GM12878 (cell line): ENCODE measurements at regions not wholly inside any gene's neighbourhood (a gene's known extent, or its start where the extent isn't known, plus 50 kb on each side); places are given as distances from the start of the nearest gene placed in this dataset.

Source experiments
- ATAC-seq: fragments of 200-7000 bp; cut with Tn5 transposase; 3 replicates; pipeline ENCODE4 v1.9.1; 2020; ENCODE audit warnings: mild to moderate bottlenecking, moderate library complexity
- BruUV-seq: library from RNA; stranded (reverse); fragments of 400-500 nt; replicated peaks from 2 replicates; lab custom pipeline; 2021; lab: Mats Ljungman, UMichigan
- CTCF ChIA-PET: fragments of 300-600 bp; sonication (Branson Sonifier 250); formaldehyde crosslinking; extraction: SDS; loops from one replicate; lab custom pipeline; 2021; ENCODE audit warnings: inconsistent platforms; lab: Yijun Ruan, JAX
- POLR2A ChIA-PET: fragments of 350-600 bp; formaldehyde crosslinking; extraction: SDS; loops from one replicate; lab custom pipeline; 2021; ENCODE audit warnings: inconsistent platforms; lab: Charles Lee
- RAD21 ChIA-PET: fragments of 300-600 bp; sonication (Branson Sonifier 250); formaldehyde crosslinking; loops from one replicate; lab custom pipeline; 2023; ENCODE audit warnings: antibody characterized with exemption; ENCODE audit not compliant: unreplicated experiment; lab: Charles Lee
- SMC1A ChIA-PET: fragments of 300-600 bp; sonication (Branson Sonifier 250); formaldehyde crosslinking; loops from one replicate; lab custom pipeline; 2023; ENCODE audit not compliant: unreplicated experiment, uncharacterized antibody; lab: Charles Lee
- DNase-seq: peaks from one replicate; pipeline ENCODE4 v3.0.0-alpha.2; 2011; ENCODE audit warnings: low read depth, low spot score
- FAIRE-seq: peaks from 3 replicates; lab custom pipeline; 2011; peaks lifted over from hg19 to GRCh38; lab: Jason Lieb, UNC
- H2AFZ ChIP-seq: 2 replicates; pipeline ENCODE4 v1.6.0; 2011; ENCODE audit warnings: low read depth, low read length, control low read depth; ENCODE audit not compliant: control insufficient read depth
- H3K27ac ChIP-seq: 2 replicates; pipeline ENCODE4 v1.5.1; 2011; ENCODE audit warnings: control low read depth; ENCODE audit not compliant: control insufficient read depth, insufficient read depth
- H3K27me3 ChIP-seq, 2 experiments: replicated peaks in 1 of 2; 2 replicates each; pipeline versions ENCODE4 v1.6.0 to v1.6.1; 2011; ENCODE audit warnings: low read length in 1 of 2; ENCODE audit not compliant: control insufficient read depth in 2 of 2, insufficient read depth in 2 of 2
- H3K36me3 ChIP-seq, 2 experiments: 2 replicates each; pipeline ENCODE4 v1.5.1; 2011; ENCODE audit warnings: low read length in 1 of 2; ENCODE audit not compliant: control insufficient read depth in 2 of 2, insufficient read depth in 2 of 2
- H3K4me1 ChIP-seq: 2 replicates; pipeline ENCODE4 v1.6.1; 2011; ENCODE audit warnings: mild to moderate bottlenecking, low read length, moderate library complexity, mixed read lengths; ENCODE audit not compliant: control insufficient read depth, insufficient read depth
- H3K4me2 ChIP-seq: 2 replicates; pipeline ENCODE4 v1.6.0; 2011; ENCODE audit warnings: control low read depth; ENCODE audit not compliant: control insufficient read depth, insufficient read depth
- H3K4me3 ChIP-seq: fragments of 200-600 bp; sonication (generic); 2 replicates; pipeline ENCODE4 v1.5.1; 2016
- H3K79me2 ChIP-seq: 2 replicates; pipeline ENCODE4 v1.6.0; 2011; ENCODE audit warnings: low read length; ENCODE audit not compliant: control insufficient read depth, insufficient read depth
- H3K9ac ChIP-seq: 2 replicates; pipeline ENCODE4 v1.8.0; 2011; ENCODE audit warnings: low read length, control low read depth, mixed read lengths; ENCODE audit not compliant: control insufficient read depth, insufficient read depth
- H3K9me3 ChIP-seq: replicated peaks from 3 replicates; pipeline ENCODE4 v1.5.1; 2011; ENCODE audit warnings: mild to moderate bottlenecking, low read length; ENCODE audit not compliant: control insufficient read depth, insufficient read depth
- H4K20me1 ChIP-seq: 2 replicates; pipeline ENCODE4 v1.6.0; 2011; ENCODE audit not compliant: control insufficient read depth, insufficient read depth
- E2F4 ChIP-seq: IDR thresholded peaks from 2 replicates; pipeline ENCODE4 v1.6.1; 2012; ENCODE audit warnings: low read depth, low read length, improper control_type of control experiment
- HCFC1 ChIP-seq: fragments of 150-350 bp; IDR thresholded peaks from 2 replicates; pipeline ENCODE4 v1.6.1; 2014; ENCODE audit warnings: low read length
- HDAC2 ChIP-seq: fragments of 200-600 bp; sonication (generic); IDR thresholded peaks from 2 replicates; pipeline ENCODE4 v1.6.1; 2017
- RAD21 ChIP-seq: IDR thresholded peaks from 2 replicates; pipeline ENCODE4 v1.6.1; 2011; ENCODE audit warnings: mild to moderate bottlenecking, low read depth, low read length, moderate library complexity; ENCODE audit not compliant: insufficient read depth
- RAD51 ChIP-seq: fragments of 450-650 bp; IDR thresholded peaks from 2 replicates; pipeline ENCODE4 v1.6.1; 2016; ENCODE audit warnings: moderate library complexity, mild to moderate bottlenecking, inconsistent platforms
- SP1 ChIP-seq: IDR thresholded peaks from one replicate; pipeline ENCODE4 v1.6.1; 2011; ENCODE audit warnings: low read depth, low read length
- STAT1 ChIP-seq: fragments of 450-650 bp; conservative IDR thresholded peaks from 2 replicates; pipeline ENCODE4 v1.6.1; 2014; ENCODE audit warnings: antibody characterized with exemption, mild to moderate bottlenecking
- SUZ12 ChIP-seq: fragments of 200-600 bp; sonication (generic); IDR thresholded peaks from one replicate; pipeline ENCODE4 v1.6.1; 2018; ENCODE audit warnings: antibody characterized with exemption, mild to moderate bottlenecking; ENCODE audit not compliant: unreplicated experiment
- TBL1XR1 ChIP-seq: IDR thresholded peaks from 2 replicates; pipeline ENCODE4 v1.6.1; 2012; ENCODE audit warnings: low read depth, low read length, improper control_type of control experiment
- TCF3 ChIP-seq: IDR thresholded peaks from 2 replicates; pipeline ENCODE4 v1.6.1; 2012; ENCODE audit warnings: low read depth, mild to moderate bottlenecking, low read length, borderline replicate concordance; ENCODE audit not compliant: insufficient read depth
- ZNF207 ChIP-seq: fragments of 450-650 bp; IDR thresholded peaks from 2 replicates; pipeline ENCODE4 v1.6.1; 2014; ENCODE audit warnings: antibody characterized with exemption, mild to moderate bottlenecking, borderline replicate concordance
- ZNF687 ChIP-seq: fragments of 450-650 bp; IDR thresholded peaks from 2 replicates; pipeline ENCODE4 v1.6.1; 2017; ENCODE audit warnings: mild to moderate bottlenecking, moderate library complexity
- WGBS: methylation state at CpG from one replicate; pipeline ENCODE4 v1.1.6; 2016; ENCODE audit warnings: low lambda C conversion rate; ENCODE audit not compliant: insufficient replicate concordance, insufficient coverage; ENCODE audit errors: missing lambda C conversion rate; 5-methylcytosine and 5-hydroxymethylcytosine counted together
- in situ Hi-C: fragments of 300-500 bp; cut with MboI; formaldehyde crosslinking; loops from 9 replicates; pipeline ENCODE4 v1.14.3; 2018; ENCODE audit warnings: mixed read lengths
- intact Hi-C: fragments of 100-400 bp; cut with micrococcal nuclease; formaldehyde crosslinking; loops from one replicate; pipeline ENCODE4 v1.14.2; 2022; ENCODE audit not compliant: unreplicated experiment
- TF ChIP-seq, protein P1 (sequence below): fragments of 150-350 bp; IDR thresholded peaks from 2 replicates; pipeline ENCODE4 v1.6.1; 2014; ENCODE audit warnings: mild to moderate bottlenecking, low read depth, low read length

- no peak for TF ChIP-seq TBL1XR1
Measured at GRCh38 chr7:17619196-17619818, 320.9 kb downstream of the AHR start (continued).

DNA sequence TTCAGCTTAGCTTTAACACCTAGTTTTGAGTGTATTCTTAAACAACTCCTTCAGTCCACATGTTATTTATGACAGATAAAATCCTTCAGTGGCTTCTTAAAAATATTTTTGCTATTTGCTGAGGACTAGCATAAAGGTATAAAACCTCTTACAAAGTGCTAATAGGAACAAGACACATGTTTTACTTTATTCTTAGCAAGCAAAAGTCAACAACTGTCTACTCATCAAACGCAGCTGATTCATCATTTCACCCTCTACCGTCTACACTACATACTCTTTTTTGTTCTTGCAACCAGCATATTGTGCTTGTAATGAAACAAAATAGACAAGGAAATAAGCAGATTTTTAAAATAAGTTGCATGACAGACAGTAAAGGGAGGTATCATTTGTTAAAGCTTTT is 319.7 kb downstream of the SNX13 start:
- in situ Hi-C loops (no loop called here), intact Hi-C loops (no loop called here)
- Histone ChIP-seq H2AFZ (no peak overlapping the region), H3K4me1 (no peaks in the 10 kb centered on the region), H3K27ac (no peak overlapping the region)
- TF ChIP-seq ZNF687 (no peak), STAT1 (no peak), ZNF207 (no peak), E2F4 (no peak), TCF3 (no peak), SP1 (no peak), RAD21 (no peak), RAD51 (no peak), HDAC2 (no peak), SUZ12 (no peak), HCFC1 (no peak)
- TF ChIP-seq, protein P1, sequence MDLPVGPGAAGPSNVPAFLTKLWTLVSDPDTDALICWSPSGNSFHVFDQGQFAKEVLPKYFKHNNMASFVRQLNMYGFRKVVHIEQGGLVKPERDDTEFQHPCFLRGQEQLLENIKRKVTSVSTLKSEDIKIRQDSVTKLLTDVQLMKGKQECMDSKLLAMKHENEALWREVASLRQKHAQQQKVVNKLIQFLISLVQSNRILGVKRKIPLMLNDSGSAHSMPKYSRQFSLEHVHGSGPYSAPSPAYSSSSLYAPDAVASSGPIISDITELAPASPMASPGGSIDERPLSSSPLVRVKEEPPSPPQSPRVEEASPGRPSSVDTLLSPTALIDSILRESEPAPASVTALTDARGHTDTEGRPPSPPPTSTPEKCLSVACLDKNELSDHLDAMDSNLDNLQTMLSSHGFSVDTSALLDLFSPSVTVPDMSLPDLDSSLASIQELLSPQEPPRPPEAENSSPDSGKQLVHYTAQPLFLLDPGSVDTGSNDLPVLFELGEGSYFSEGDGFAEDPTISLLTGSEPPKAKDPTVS = no peak
- TF ChIP-seq, all 136 proteins: peak for 0
- Histone ChIP-seq H3K4me2 (no peak overlapping the region), H4K20me1 (no peaks in the 10 kb centered on the region), H3K79me2 (no peaks in the 10 kb centered on the region), H3K27me3 (no peaks in the 10 kb centered on the region; a peak in 1 of 4 replicates), H3K9ac (no peak overlapping the region), H3K9me3 (no peaks in the 10 kb centered on the region), H3K36me3 (no peaks in the 10 kb centered on the region), H3K4me3 (no peak overlapping the region)
- BruUV-seq = no TSS peak
- RAD21 ChIA-PET = no interaction called here
- CTCF ChIA-PET = no interaction called here
- DNase-seq = no peak
- WGBS = 44% methylated on average over 2 of the region's 2 CpGs
- FAIRE-seq = no peak
- SMC1A ChIA-PET = interaction anchor here (0.6 to 1.3 kb wide), 2 partner anchors 27 to 266 kb away, joined by 3 read pairs; no protein-coding TSS in a partner anchor
- no peak for ATAC-seq
- POLR2A ChIA-PET = no interaction called here
